OCI-LY1 (cell line): ENCODE measurements at regions not wholly inside any gene's neighbourhood (a gene's known extent, or its start where the extent isn't known, plus 50 kb on each side); places are given as distances from the start of the nearest gene placed in this dataset.

Source experiments
- H2AFZ ChIP-seq: fragments of 200-600 bp; sonication (generic), shearing (Covaris generic); 2 replicates; pipeline ENCODE4 v1.6.0; 2014; ENCODE audit warnings: antibody characterized with exemption, mild to moderate bottlenecking, low read length
- H3F3A ChIP-seq: fragments of 200-600 bp; sonication (generic), shearing (Covaris generic); 2 replicates; pipeline ENCODE4 v1.6.0; 2014; ENCODE audit warnings: mild to moderate bottlenecking, antibody characterized with exemption, low read length, moderate library complexity; ENCODE audit not compliant: insufficient read depth
- H3K27ac ChIP-seq: fragments of 200-600 bp; sonication (generic); 2 replicates; pipeline ENCODE4 v1.5.1; 2014; ENCODE audit warnings: low read length, mixed run types, mild to moderate bottlenecking, low read depth; ENCODE audit not compliant: poor library complexity, severe bottlenecking
- H3K27me3 ChIP-seq: fragments of 200-600 bp; sonication (generic); 2 replicates; pipeline ENCODE4 v1.6.0; 2014; ENCODE audit warnings: antibody characterized with exemption, mild to moderate bottlenecking, low read length, moderate library complexity; ENCODE audit not compliant: insufficient read depth
- H3K36me3 ChIP-seq: fragments of 200-600 bp; sonication (generic); 2 replicates; pipeline ENCODE4 v1.6.1; 2014; ENCODE audit warnings: mild to moderate bottlenecking, antibody characterized with exemption, low read length, moderate library complexity, mixed read lengths; ENCODE audit not compliant: insufficient read depth
- H3K4me1 ChIP-seq: fragments of 200-600 bp; sonication (generic); 2 replicates; pipeline ENCODE4 v1.5.1; 2014; ENCODE audit warnings: mild to moderate bottlenecking, low read length, moderate library complexity; ENCODE audit not compliant: insufficient read depth, severe bottlenecking
- H3K4me2 ChIP-seq: fragments of 200-600 bp; sonication (generic), shearing (Covaris generic); 2 replicates; pipeline ENCODE4 v1.6.1; 2014; ENCODE audit warnings: low read length
- H3K4me3 ChIP-seq: fragments of 200-600 bp; sonication (generic); 2 replicates; pipeline ENCODE4 v1.5.1; 2014; ENCODE audit warnings: low read length, low read depth, mild to moderate bottlenecking, mixed read lengths; ENCODE audit not compliant: poor library complexity, severe bottlenecking
- H3K79me2 ChIP-seq: fragments of 200-600 bp; shearing (Covaris generic); 2 replicates; pipeline ENCODE4 v1.6.1; 2016; ENCODE audit warnings: mixed run types, low read length, mixed read lengths; ENCODE audit not compliant: insufficient read depth
- H3K9ac ChIP-seq: fragments of 200-600 bp; sonication (generic), shearing (Covaris generic); 2 replicates; pipeline ENCODE4 v1.6.1; 2014; ENCODE audit warnings: mild to moderate bottlenecking, low read length, mixed read lengths
- H3K9me2 ChIP-seq: fragments of 200-600 bp; sonication (generic), shearing (Covaris generic); 2 replicates; pipeline ENCODE4 v1.6.1; 2014; ENCODE audit warnings: low read depth, mild to moderate bottlenecking, low read length, mixed read lengths
- H3K9me3 ChIP-seq: fragments of 200-600 bp; shearing (Covaris generic); 2 replicates; pipeline ENCODE4 v1.6.1; 2014; ENCODE audit warnings: low read length, mixed read lengths
- H4K20me1 ChIP-seq: fragments of 200-600 bp; sonication (generic), shearing (Covaris generic); 2 replicates; pipeline ENCODE4 v1.6.0; 2016; ENCODE audit warnings: mild to moderate bottlenecking, low read length; ENCODE audit not compliant: insufficient read depth
- CTCF ChIP-seq: fragments of 200-600 bp; sonication (generic), shearing (Covaris generic); IDR thresholded peaks from 2 replicates; pipeline ENCODE4 v1.5.1; 2017; ENCODE audit warnings: mild to moderate bottlenecking, antibody characterized with exemption, low read length, moderate library complexity, mixed read lengths
- EZH2 ChIP-seq: fragments of 200-600 bp; sonication (generic), shearing (Covaris generic); IDR thresholded peaks from 2 replicates; pipeline ENCODE4 v1.8.0; 2017; ENCODE audit warnings: borderline replicate concordance, mixed run types, mild to moderate bottlenecking, antibody characterized with exemption, low read length, moderate library complexity, mixed read lengths

GRCh38 chr2:240219208-240219890 is 78.9 kb upstream of the OTOS start:
- no peak for TF ChIP-seq EZH2
- TF ChIP-seq CTCF: no peak
- Histone ChIP-seq H3K4me2 (no peak overlapping the region), H3K27me3 (no peaks in the 10 kb centered on the region), H3K9ac (no peak overlapping the region), H3K36me3 (no peaks in the 10 kb centered on the region), H3K4me1 (no peaks in the 10 kb centered on the region), H3K9me2 (no peaks in the 10 kb centered on the region), H3K9me3 (no peaks in the 10 kb centered on the region), H2AFZ (no peak overlapping the region), H4K20me1 (no peaks in the 10 kb centered on the region), H3K79me2 (no peaks in the 10 kb centered on the region), H3F3A (no peaks in the 10 kb centered on the region), H3K4me3 (no peak overlapping the region), H3K27ac (no peak overlapping the region)

GRCh38 chr2:240220371-240220770 is 79.9 kb upstream of the OTOS start:
- no peak overlapping the region for H2AFZ ChIP-seq
- no peaks in the 10 kb centered on the region for H4K20me1 ChIP-seq
- no peaks in the 10 kb centered on the region for H3K9me3 ChIP-seq
- no peak for TF ChIP-seq CTCF
- no peak for TF ChIP-seq EZH2
- H3K9me2 ChIP-seq: no peaks in the 10 kb centered on the region
- no peak overlapping the region for H3K4me3 ChIP-seq
- H3F3A ChIP-seq: no peaks in the 10 kb centered on the region
- H3K27ac ChIP-seq: no peak overlapping the region
- H3K9ac ChIP-seq: no peak overlapping the region
- H3K36me3 ChIP-seq: no peaks in the 10 kb centered on the region
- no peaks in the 10 kb centered on the region for H3K4me1 ChIP-seq
- H3K4me2 ChIP-seq: no peak overlapping the region
- no peaks in the 10 kb centered on the region for H3K27me3 ChIP-seq
- no peaks in the 10 kb centered on the region for H3K79me2 ChIP-seq

GRCh38 chr2:240223631-240224030 is 83.2 kb upstream of the OTOS start:
- H3K4me1 ChIP-seq: no peaks in the 10 kb centered on the region
- H3K9me2 ChIP-seq: no peaks in the 10 kb centered on the region
- no peaks in the 10 kb centered on the region for H3K36me3 ChIP-seq
- no peak overlapping the region for H3K4me3 ChIP-seq
- H3K27ac ChIP-seq: no peak overlapping the region
- H3K79me2 ChIP-seq: no peaks in the 10 kb centered on the region
- TF ChIP-seq CTCF (no peak), EZH2 (no peak)
- H2AFZ ChIP-seq: no peak overlapping the region
- no peaks in the 10 kb centered on the region for H3F3A ChIP-seq
- no peaks in the 10 kb centered on the region for H4K20me1 ChIP-seq
- H3K4me2 ChIP-seq: no peak overlapping the region
- H3K27me3 ChIP-seq: no peaks in the 10 kb centered on the region
- no peak overlapping the region for H3K9ac ChIP-seq
- no peaks in the 10 kb centered on the region for H3K9me3 ChIP-seq
